ENCODE measurements at regions not wholly inside any gene's neighbourhood (a gene's known extent, or its start where the extent isn't known, plus 50 kb on each side); places are given as distances from the start of the nearest gene placed in this dataset.

- no peak for TF ChIP-seq CTCF (IDR thresholded peaks at IDR 0.05; ENCODE audit: insufficient read depth, missing control alignments)
- no peak for DNase-seq (ENCODE audit: insufficient read length, low spot score)
- no peak for FAIRE-seq
Measured at GRCh38 chr12:127286281-127286680, 980.7 kb upstream of the TMEM132C start.

GRCh38 chr12:127287256-127287655 is 979.7 kb upstream of the TMEM132C start:
- FAIRE-seq = no peak
- no peak for DNase-seq (ENCODE audit: insufficient read length, low spot score)
- no peak for TF ChIP-seq CTCF (IDR thresholded peaks at IDR 0.05; ENCODE audit: insufficient read depth, missing control alignments)

GRCh38 chr12:127290251-127290650 is 976.7 kb upstream of the TMEM132C start:
- no peak for TF ChIP-seq CTCF (IDR thresholded peaks at IDR 0.05; ENCODE audit: insufficient read depth, missing control alignments)
- DNase-seq (ENCODE audit: insufficient read length, low spot score) (no peak), FAIRE-seq (no peak)

- no peak for FAIRE-seq
- TF ChIP-seq CTCF (IDR thresholded peaks at IDR 0.05; ENCODE audit: insufficient read depth, missing control alignments) = no peak
- no peak for DNase-seq (ENCODE audit: insufficient read length, low spot score)
Measured at GRCh38 chr12:127292736-127293135, 974.2 kb upstream of the TMEM132C start.

- FAIRE-seq = no peak
- peak; percentile 71 for TF ChIP-seq CTCF (IDR thresholded peaks at IDR 0.05; ENCODE audit: insufficient read depth, missing control alignments)
- DNase-seq (ENCODE audit: insufficient read length, low spot score) = no peak
Measured at GRCh38 chr12:127293507-127294310, 973.3 kb upstream of the TMEM132C start.

- DNase-seq (ENCODE audit: insufficient read length, low spot score) = no peak
- no peak for TF ChIP-seq CTCF (IDR thresholded peaks at IDR 0.05; ENCODE audit: insufficient read depth, missing control alignments)
- FAIRE-seq = no peak
Measured at GRCh38 chr12:127294651-127295210, 972.2 kb upstream of the TMEM132C start.

- FAIRE-seq (no peak), DNase-seq (ENCODE audit: insufficient read length, low spot score) (no peak)
- TF ChIP-seq CTCF (IDR thresholded peaks at IDR 0.05; ENCODE audit: insufficient read depth, missing control alignments) = no peak
Measured at GRCh38 chr12:127295630-127296029, 971.3 kb upstream of the TMEM132C start.
